Neural cell (in vitro differentiated cells): ENCODE measurements at regions not wholly inside any gene's neighbourhood (a gene's known extent, or its start where the extent isn't known, plus 50 kb on each side); places are given as distances from the start of the nearest gene placed in this dataset.

Source experiments
- H2AFZ ChIP-seq: fragments of 200-600, 300-800 bp; sonication (generic), shearing (Covaris generic); 2 replicates; pipeline ENCODE4 v1.6.0; 2014; ENCODE audit warnings: low read depth, mild to moderate bottlenecking, antibody characterized with exemption, low read length, moderate library complexity
- H3F3A ChIP-seq: fragments of 200-600 bp; shearing (Covaris generic); 2 replicates; pipeline ENCODE4 v1.6.1; 2016; ENCODE audit warnings: mild to moderate bottlenecking, moderate library complexity, mixed read lengths, antibody characterized with exemption, low read length; ENCODE audit not compliant: insufficient read depth, poor library complexity, severe bottlenecking
- H3K27ac ChIP-seq: fragments of 200-600, 300-800 bp; sonication (generic), shearing (Covaris generic); 2 replicates; pipeline ENCODE4 v1.5.1; 2014; ENCODE audit warnings: mild to moderate bottlenecking, low read length, moderate library complexity
- H3K27me3 ChIP-seq: fragments of 300-800, 200-600 bp; sonication (generic), shearing (Covaris generic); 2 replicates; pipeline ENCODE4 v1.6.0; 2014; ENCODE audit warnings: mild to moderate bottlenecking, low read depth, low read length, moderate library complexity; ENCODE audit not compliant: insufficient read depth
- H3K36me3 ChIP-seq: fragments of 300-800, 200-600 bp; sonication (generic), shearing (Covaris generic); 2 replicates; pipeline ENCODE4 v1.5.1; 2014; ENCODE audit warnings: mild to moderate bottlenecking, antibody characterized with exemption, low read length, moderate library complexity; ENCODE audit not compliant: insufficient read depth
- H3K4me2 ChIP-seq: fragments of 300-800, 200-600 bp; sonication (generic), shearing (Covaris generic); 2 replicates; pipeline ENCODE4 v1.6.0; 2014; ENCODE audit warnings: mild to moderate bottlenecking, low read length
- H3K4me3 ChIP-seq: fragments of 300-800, 200-600 bp; sonication (generic), shearing (Covaris generic); 2 replicates; pipeline ENCODE4 v1.5.1; 2014; ENCODE audit warnings: mild to moderate bottlenecking, low read length, moderate library complexity
- H3K79me2 ChIP-seq: fragments of 200-600 bp; shearing (Covaris generic); replicated peaks from 2 replicates; pipeline ENCODE4 v1.6.0; 2014; ENCODE audit warnings: mild to moderate bottlenecking, low read length, moderate library complexity; ENCODE audit not compliant: insufficient read depth
- H3K9ac ChIP-seq: fragments of 300-800, 200-600 bp; sonication (generic), shearing (Covaris generic); 2 replicates; pipeline ENCODE4 v1.6.1; 2016; ENCODE audit warnings: mild to moderate bottlenecking, low read length, mixed read lengths
- H3K9me2 ChIP-seq: fragments of 200-600 bp; shearing (Covaris generic); 2 replicates; pipeline ENCODE4 v1.6.1; 2016; ENCODE audit warnings: mild to moderate bottlenecking, low read length, mixed read lengths; ENCODE audit not compliant: insufficient read depth
- H3K9me3 ChIP-seq: fragments of 200-600, 300-800 bp; sonication (generic), shearing (Covaris generic); 2 replicates; pipeline ENCODE4 v1.6.1; 2016; ENCODE audit warnings: mild to moderate bottlenecking, mixed run types, low read length, moderate library complexity, mixed read lengths
- H4K20me1 ChIP-seq: fragments of 200-600 bp; shearing (Covaris generic); 2 replicates; pipeline ENCODE4 v1.6.1; 2016; ENCODE audit warnings: mild to moderate bottlenecking, mixed run types; ENCODE audit not compliant: insufficient read depth
- CTCF ChIP-seq: fragments of 450-650 bp; IDR thresholded peaks from 2 replicates; pipeline ENCODE4 v1.5.1; 2014; ENCODE audit warnings: antibody characterized with exemption, mild to moderate bottlenecking, moderate library complexity; ENCODE audit not compliant: poor library complexity, severe bottlenecking
- EP300 ChIP-seq: fragments of 450-650 bp; conservative IDR thresholded peaks from 2 replicates; pipeline ENCODE4 v1.6.1; 2014; ENCODE audit warnings: antibody characterized with exemption, mild to moderate bottlenecking, moderate library complexity; ENCODE audit not compliant: poor library complexity, severe bottlenecking
- EZH2 ChIP-seq: fragments of 200-600, 300-800 bp; shearing (Covaris generic), sonication (generic); IDR thresholded peaks from 2 replicates; pipeline ENCODE4 v1.6.1; 2014; ENCODE audit warnings: antibody characterized with exemption, low read length, borderline replicate concordance, mild to moderate bottlenecking; ENCODE audit not compliant: insufficient read depth, poor library complexity, severe bottlenecking
- MXI1 ChIP-seq: fragments of 450-650 bp; conservative IDR thresholded peaks from 2 replicates; pipeline ENCODE4 v1.6.1; 2014; ENCODE audit warnings: antibody characterized with exemption, mild to moderate bottlenecking; ENCODE audit not compliant: poor library complexity, severe bottlenecking
- POLR2AphosphoS5 ChIP-seq: IDR thresholded peaks from 2 replicates; pipeline ENCODE4 v1.6.1; 2012
- RAD21 ChIP-seq: fragments of 450-650 bp; conservative IDR thresholded peaks from 2 replicates; pipeline ENCODE4 v1.6.1; 2014; ENCODE audit warnings: antibody characterized with exemption, mild to moderate bottlenecking, moderate library complexity
- REST ChIP-seq: IDR thresholded peaks from 2 replicates; pipeline ENCODE4 v1.6.1; 2012; ENCODE audit warnings: borderline replicate concordance
- SMC3 ChIP-seq: fragments of 450-650 bp; conservative IDR thresholded peaks from 2 replicates; pipeline ENCODE4 v1.6.1; 2014; ENCODE audit warnings: antibody characterized with exemption, mild to moderate bottlenecking, moderate library complexity; ENCODE audit not compliant: poor library complexity
- TAF1 ChIP-seq: IDR thresholded peaks from 2 replicates; pipeline ENCODE4 v1.6.1; 2012; ENCODE audit warnings: low read depth

- no peaks in the 10 kb centered on the region for H3K9me2 ChIP-seq
- no peaks in the 10 kb centered on the region for H3K27me3 ChIP-seq
- no peaks in the 10 kb centered on the region for H3K79me2 ChIP-seq
- H3K4me3 ChIP-seq = no peak overlapping the region
- no peak overlapping the region for H3K9ac ChIP-seq
- H4K20me1 ChIP-seq = no peaks in the 10 kb centered on the region
- no peaks in the 10 kb centered on the region for H3F3A ChIP-seq
- no peaks in the 10 kb centered on the region for H3K36me3 ChIP-seq
- H3K4me2 ChIP-seq = no peak overlapping the region
- no peak for TF ChIP-seq TAF1
- no peak for TF ChIP-seq EZH2
- no peak for TF ChIP-seq SMC3
- no peak for TF ChIP-seq RAD21
- no peak for TF ChIP-seq CTCF
- TF ChIP-seq MXI1 = no peak
- TF ChIP-seq POLR2AphosphoS5 = no peak
- TF ChIP-seq EP300 = no peak
- no peak overlapping the region for H3K27ac ChIP-seq
- H2AFZ ChIP-seq = no peak overlapping the region
- no peaks in the 10 kb centered on the region for H3K9me3 ChIP-seq
Observed at GRCh38 chr1:14247666-14248065, 350.8 kb upstream of the KAZN start.

- H3K79me2 ChIP-seq = no peaks in the 10 kb centered on the region
- H3K4me3 ChIP-seq = no peak overlapping the region
- no peaks in the 10 kb centered on the region for H3K27me3 ChIP-seq
- H4K20me1 ChIP-seq = no peaks in the 10 kb centered on the region
- H3K9ac ChIP-seq = no peak overlapping the region
- no peaks in the 10 kb centered on the region for H3F3A ChIP-seq
- H2AFZ ChIP-seq = no peak overlapping the region
- H3K27ac ChIP-seq = no peak overlapping the region
- no peaks in the 10 kb centered on the region for H3K9me2 ChIP-seq
- TF ChIP-seq RAD21 = no peak
- no peak for TF ChIP-seq SMC3
- no peak for TF ChIP-seq MXI1
- TF ChIP-seq POLR2AphosphoS5 = no peak
- H3K9me3 ChIP-seq = no peaks in the 10 kb centered on the region
- H3K36me3 ChIP-seq = no peaks in the 10 kb centered on the region
- H3K4me2 ChIP-seq = no peak overlapping the region
Observed at GRCh38 chr1:14251871-14252270, 346.6 kb upstream of the KAZN start.

- no peaks in the 10 kb centered on the region for H3F3A ChIP-seq
- H3K9me2 ChIP-seq = no peaks in the 10 kb centered on the region
- H3K4me2 ChIP-seq = no peak overlapping the region
- H3K27ac ChIP-seq = no peak overlapping the region
- H3K4me3 ChIP-seq = no peak overlapping the region
- H3K36me3 ChIP-seq = no peaks in the 10 kb centered on the region
- H2AFZ ChIP-seq = no peak overlapping the region
- H3K27me3 ChIP-seq = no peaks in the 10 kb centered on the region
- H3K79me2 ChIP-seq = no peaks in the 10 kb centered on the region
- H3K9ac ChIP-seq = no peak overlapping the region
- H3K9me3 ChIP-seq = no peaks in the 10 kb centered on the region
- no peaks in the 10 kb centered on the region for H4K20me1 ChIP-seq
- TF ChIP-seq EP300 (no peak), RAD21 (no peak), SMC3 (no peak), POLR2AphosphoS5 (no peak), MXI1 (no peak), REST (no peak), TAF1 (no peak), EZH2 (no peak), CTCF (no peak)
Observed at GRCh38 chr1:14253676-14254075, 344.8 kb upstream of the KAZN start.
